ENCODE measurements at regions not wholly inside any gene's neighbourhood (a gene's known extent, or its start where the extent isn't known, plus 50 kb on each side); places are given as distances from the start of the nearest gene placed in this dataset.

DNA sequence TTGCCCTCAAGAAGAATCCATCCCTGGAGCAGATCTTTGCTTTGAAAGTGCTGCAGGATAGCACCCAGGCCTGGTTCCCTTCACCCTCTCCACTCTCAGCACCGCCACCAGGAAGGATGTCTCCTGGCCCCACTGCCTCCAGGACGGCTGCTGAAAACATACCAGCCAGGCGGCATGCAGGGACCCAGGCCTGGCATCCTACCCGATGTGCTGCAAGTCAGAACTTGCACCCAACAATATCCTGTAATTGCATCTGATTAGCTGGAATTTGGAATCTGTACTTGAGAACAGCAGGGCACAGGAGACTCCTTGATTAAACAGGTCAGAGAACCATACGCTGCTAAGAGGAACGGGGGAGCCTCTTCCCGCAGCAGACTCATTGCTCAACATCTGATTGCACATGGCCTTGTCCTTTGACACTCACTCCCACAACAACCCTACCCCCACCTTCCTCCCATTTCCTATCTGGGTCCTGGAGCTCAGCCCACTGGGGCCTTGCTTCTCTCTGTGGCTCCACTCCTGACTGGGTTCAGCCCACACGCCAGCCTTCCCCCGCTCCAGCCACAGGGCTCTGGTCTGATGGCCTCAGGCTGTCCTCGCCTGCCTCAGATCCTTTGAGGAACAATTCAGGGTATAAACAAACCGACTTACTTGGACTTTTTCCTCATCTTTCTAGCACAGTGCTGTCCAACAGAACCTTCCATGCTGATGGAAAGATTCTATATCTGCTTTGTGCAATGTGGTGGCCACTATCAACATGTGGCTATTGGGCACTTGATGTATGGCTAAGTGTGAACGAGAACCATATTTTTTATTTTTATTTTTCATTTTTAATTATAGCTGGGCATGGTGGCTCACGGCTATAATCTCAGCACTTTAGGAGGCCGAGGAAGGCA is 78.0 kb downstream of the FGD2 start:
- TF ChIP-seq, protein P1, sequence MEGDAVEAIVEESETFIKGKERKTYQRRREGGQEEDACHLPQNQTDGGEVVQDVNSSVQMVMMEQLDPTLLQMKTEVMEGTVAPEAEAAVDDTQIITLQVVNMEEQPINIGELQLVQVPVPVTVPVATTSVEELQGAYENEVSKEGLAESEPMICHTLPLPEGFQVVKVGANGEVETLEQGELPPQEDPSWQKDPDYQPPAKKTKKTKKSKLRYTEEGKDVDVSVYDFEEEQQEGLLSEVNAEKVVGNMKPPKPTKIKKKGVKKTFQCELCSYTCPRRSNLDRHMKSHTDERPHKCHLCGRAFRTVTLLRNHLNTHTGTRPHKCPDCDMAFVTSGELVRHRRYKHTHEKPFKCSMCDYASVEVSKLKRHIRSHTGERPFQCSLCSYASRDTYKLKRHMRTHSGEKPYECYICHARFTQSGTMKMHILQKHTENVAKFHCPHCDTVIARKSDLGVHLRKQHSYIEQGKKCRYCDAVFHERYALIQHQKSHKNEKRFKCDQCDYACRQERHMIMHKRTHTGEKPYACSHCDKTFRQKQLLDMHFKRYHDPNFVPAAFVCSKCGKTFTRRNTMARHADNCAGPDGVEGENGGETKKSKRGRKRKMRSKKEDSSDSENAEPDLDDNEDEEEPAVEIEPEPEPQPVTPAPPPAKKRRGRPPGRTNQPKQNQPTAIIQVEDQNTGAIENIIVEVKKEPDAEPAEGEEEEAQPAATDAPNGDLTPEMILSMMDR (IDR thresholded peaks at IDR 0.05; ENCODE audit: low read length): no peak
- TF ChIP-seq EZH2 (IDR thresholded peaks at IDR 0.05; ENCODE audit: borderline replicate concordance, low read length): no peak
